ENCODE measurements at regions not wholly inside any gene's neighbourhood (a gene's known extent, or its start where the extent isn't known, plus 50 kb on each side); places are given as distances from the start of the nearest gene placed in this dataset.

DNA sequence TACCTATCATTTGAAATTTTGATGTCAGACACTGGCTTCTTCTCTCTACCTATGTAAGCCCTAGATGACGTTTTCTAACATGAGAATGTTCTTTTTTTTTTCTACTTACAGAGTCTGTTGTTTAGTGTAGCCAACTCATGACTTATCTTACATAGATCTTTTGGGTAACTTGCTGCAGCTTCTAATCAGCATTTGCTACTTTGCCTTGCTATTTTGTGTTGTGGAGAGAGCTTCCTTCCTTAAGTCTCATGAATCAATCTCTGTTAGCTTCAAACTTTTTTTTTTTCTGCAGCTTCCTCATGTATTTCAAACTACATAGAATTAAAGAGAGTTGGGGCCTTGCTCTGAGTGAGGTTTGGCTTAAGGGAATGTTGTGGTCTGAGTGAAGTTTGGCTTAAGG lies 568.7 kb upstream of the BCHE start:
- Histone ChIP-seq H3K27ac (no peak overlapping the region), H3K4me3 (ENCODE audit: low read depth, low read length) (no peak overlapping the region), H3K27me3 (replicated peaks) (no peaks in the 10 kb centered on the region), H3K36me3 (replicated peaks) (no peaks in the 10 kb centered on the region)
- in situ Hi-C loops (cut with HindIII; ENCODE audit: low pct_ligation_motif_present, low sequenced_read_pairs): no loop called here
- no peak for DNase-seq
- TF ChIP-seq, protein P1, sequence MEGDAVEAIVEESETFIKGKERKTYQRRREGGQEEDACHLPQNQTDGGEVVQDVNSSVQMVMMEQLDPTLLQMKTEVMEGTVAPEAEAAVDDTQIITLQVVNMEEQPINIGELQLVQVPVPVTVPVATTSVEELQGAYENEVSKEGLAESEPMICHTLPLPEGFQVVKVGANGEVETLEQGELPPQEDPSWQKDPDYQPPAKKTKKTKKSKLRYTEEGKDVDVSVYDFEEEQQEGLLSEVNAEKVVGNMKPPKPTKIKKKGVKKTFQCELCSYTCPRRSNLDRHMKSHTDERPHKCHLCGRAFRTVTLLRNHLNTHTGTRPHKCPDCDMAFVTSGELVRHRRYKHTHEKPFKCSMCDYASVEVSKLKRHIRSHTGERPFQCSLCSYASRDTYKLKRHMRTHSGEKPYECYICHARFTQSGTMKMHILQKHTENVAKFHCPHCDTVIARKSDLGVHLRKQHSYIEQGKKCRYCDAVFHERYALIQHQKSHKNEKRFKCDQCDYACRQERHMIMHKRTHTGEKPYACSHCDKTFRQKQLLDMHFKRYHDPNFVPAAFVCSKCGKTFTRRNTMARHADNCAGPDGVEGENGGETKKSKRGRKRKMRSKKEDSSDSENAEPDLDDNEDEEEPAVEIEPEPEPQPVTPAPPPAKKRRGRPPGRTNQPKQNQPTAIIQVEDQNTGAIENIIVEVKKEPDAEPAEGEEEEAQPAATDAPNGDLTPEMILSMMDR (IDR thresholded peaks at IDR 0.05; ENCODE audit: low read depth, low read length, missing control alignments): no peak

DNA sequence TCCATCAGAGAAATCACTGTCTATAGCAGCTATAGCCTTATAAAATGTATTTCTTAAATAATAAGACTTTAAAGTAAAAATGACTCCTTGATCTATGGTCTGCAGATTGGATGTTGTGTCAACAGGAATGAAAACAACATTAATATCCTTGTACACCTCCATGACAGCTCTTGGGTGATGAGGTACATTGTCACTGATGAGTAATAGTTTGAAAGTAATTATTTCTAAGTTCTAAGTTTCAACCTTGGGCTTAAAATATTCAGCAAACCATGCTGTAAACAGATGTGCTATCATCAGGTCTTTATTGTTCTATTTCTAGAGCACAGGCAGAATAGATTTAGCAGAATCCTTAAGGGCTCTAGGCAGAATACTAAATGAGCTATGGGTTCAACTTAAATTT lies 568.2 kb upstream of the BCHE start:
- Histone ChIP-seq H3K36me3 (replicated peaks) (no peaks in the 10 kb centered on the region), H3K27ac (no peak overlapping the region), H3K4me3 (ENCODE audit: low read depth, low read length) (no peak overlapping the region), H3K27me3 (replicated peaks) (no peaks in the 10 kb centered on the region)
- no peak for DNase-seq
- TF ChIP-seq, protein P1 (IDR thresholded peaks at IDR 0.05; ENCODE audit: low read depth, low read length, missing control alignments): no peak
- in situ Hi-C loops (cut with HindIII; ENCODE audit: low pct_ligation_motif_present, low sequenced_read_pairs): no loop called here

DNA sequence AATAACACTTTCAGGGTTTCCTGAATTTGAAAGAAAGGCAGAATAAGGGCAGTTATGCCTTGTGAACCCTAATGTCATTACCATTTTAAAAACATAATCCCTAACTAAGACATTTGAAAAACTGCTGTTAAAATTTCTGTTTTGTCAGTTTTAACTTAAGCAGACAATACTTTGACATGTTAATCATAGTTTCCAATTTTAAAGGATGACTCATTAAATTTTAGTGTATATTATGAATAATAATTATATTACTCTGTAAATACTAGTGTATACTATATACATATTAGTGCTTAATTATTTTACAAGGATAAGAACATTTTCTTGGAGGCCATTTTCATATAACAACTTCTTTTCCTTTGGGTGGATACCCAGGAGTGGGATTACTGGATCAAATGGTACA lies 553.1 kb upstream of the BCHE start:
- Histone ChIP-seq H3K36me3 (replicated peaks) (no peaks in the 10 kb centered on the region), H3K27me3 (replicated peaks) (no peaks in the 10 kb centered on the region), H3K27ac (no peak overlapping the region), H3K4me3 (ENCODE audit: low read depth, low read length) (no peak overlapping the region)
- in situ Hi-C loops (cut with HindIII; ENCODE audit: low pct_ligation_motif_present, low sequenced_read_pairs): no loop called here
- TF ChIP-seq, protein P1 (IDR thresholded peaks at IDR 0.05; ENCODE audit: low read depth, low read length, missing control alignments): no peak
- DNase-seq: no peak

DNA sequence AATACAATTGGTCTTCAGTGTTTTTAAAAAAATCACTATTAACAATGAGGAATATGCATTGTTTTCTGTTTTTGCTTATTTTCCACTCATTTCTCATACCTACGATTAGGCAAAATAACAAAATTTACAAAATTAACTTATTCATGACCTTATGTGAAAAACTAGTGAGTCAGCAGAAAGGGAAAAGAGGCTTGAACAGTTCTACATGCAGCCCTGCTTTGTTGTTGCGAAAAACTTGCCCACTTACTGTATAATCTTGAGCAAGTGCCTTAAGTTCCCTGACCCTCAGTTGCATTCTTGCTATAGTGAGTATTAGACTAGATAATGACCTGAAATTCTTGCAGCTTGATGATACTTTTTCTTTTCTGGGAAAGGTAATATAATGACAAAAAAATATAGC lies 551.1 kb upstream of the BCHE start:
- TF ChIP-seq, protein P1 (IDR thresholded peaks at IDR 0.05; ENCODE audit: low read depth, low read length, missing control alignments): no peak
- Histone ChIP-seq H3K4me3 (ENCODE audit: low read depth, low read length) (no peak overlapping the region), H3K27me3 (replicated peaks) (no peaks in the 10 kb centered on the region), H3K36me3 (replicated peaks) (no peaks in the 10 kb centered on the region), H3K27ac (no peak overlapping the region)
- in situ Hi-C loops (cut with HindIII; ENCODE audit: low pct_ligation_motif_present, low sequenced_read_pairs): no loop called here
- DNase-seq: no peak

DNA sequence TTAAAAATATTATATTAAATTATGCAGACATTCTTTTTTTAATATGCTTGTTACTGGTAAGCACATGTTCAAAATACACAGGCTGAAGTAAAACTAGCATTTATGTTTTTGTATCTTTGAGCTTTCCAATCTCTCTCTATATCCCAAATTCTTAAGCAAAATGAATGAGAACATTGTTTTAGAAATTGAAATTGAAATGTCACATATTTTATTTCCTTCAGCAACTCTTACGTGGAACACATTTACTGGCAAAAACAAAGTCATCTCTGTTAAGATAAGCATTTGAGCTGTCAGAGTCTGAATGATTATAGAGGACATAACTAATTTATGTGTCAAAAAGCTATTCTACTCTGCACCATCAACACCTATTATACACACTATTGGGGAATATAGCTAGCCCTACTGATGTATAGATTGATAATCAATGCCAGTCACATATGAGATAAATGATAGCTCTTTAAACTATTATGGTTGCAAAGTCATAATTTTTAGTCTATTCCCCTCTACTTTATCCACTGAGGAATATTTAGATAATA lies 535.4 kb upstream of the BCHE start:
- DNase-seq: no peak
- Histone ChIP-seq H3K36me3 (replicated peaks) (no peaks in the 10 kb centered on the region), H3K27me3 (replicated peaks) (no peaks in the 10 kb centered on the region), H3K4me3 (ENCODE audit: low read depth, low read length) (no peak overlapping the region), H3K27ac (no peak overlapping the region)
- in situ Hi-C loops (cut with HindIII; ENCODE audit: low pct_ligation_motif_present, low sequenced_read_pairs): no loop called here
- TF ChIP-seq, protein P1 (IDR thresholded peaks at IDR 0.05; ENCODE audit: low read depth, low read length, missing control alignments): no peak

DNA sequence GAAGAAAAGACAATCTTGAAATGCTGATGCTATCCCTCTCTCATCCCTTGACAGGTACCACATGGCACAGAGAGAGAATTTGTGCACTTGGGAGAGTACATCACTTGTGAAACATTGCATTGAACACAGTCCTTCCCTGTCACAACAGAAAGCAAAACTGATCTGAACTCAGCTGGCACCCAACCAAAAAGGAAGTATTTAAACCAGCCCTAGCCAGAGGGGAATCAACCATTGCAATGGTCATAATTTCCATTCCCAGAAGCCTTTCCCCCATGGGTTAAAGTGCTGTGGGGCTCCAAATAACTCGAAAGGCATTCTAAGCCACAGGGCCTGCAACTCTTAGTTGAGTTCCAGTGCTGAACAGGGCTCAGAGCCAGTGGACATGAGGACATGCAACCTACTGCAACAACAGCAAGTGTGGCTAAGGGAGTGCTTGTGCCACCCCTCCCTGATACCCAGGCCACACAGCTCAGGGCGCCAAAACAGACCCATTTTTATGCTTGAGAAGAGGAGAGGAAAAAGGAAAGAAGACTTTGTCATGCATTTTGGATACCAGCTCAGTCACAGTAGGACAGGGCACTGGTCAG lies 530.8 kb upstream of the BCHE start:
- no peak for DNase-seq
- H3K27me3 ChIP-seq (replicated peaks): no peaks in the 10 kb centered on the region
- H3K27ac ChIP-seq: no peak overlapping the region
- H3K4me3 ChIP-seq (ENCODE audit: low read depth, low read length): no peak overlapping the region
- TF ChIP-seq, protein P1 (IDR thresholded peaks at IDR 0.05; ENCODE audit: low read depth, low read length, missing control alignments): no peak
- H3K36me3 ChIP-seq (replicated peaks): no peaks in the 10 kb centered on the region
- in situ Hi-C loops (cut with HindIII; ENCODE audit: low pct_ligation_motif_present, low sequenced_read_pairs): no loop called here

Data from brain microvascular endothelial cell (primary cell).